ENCODE measurements at regions not wholly inside any gene's neighbourhood (a gene's known extent, or its start where the extent isn't known, plus 50 kb on each side); places are given as distances from the start of the nearest gene placed in this dataset.

DNA sequence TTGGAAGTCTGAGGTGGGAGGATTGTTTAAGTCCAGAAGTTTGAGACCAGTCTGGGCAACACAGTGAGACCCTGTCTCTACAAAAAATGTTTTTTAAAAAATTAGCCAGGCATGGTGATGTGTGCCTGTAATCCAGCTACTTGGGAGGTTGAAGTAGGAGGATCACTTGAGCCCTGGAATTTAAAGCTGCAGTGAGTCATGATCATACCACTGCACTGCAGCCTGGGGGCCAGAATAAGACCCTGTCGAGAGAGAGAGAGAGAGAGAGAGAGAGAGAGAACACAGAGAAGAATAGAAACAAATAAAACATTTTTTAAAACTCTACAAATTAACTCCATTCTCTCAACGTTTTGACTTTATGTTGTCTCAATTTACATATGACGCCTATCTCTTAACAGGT, 111.8 kb downstream of the BARX1 start:
- no peaks in the 10 kb centered on the region; the same call in 1 of the 2 replicates for H3K27me3 ChIP-seq (ENCODE audit: low read depth, low read length)
- H3K9ac ChIP-seq (ENCODE audit: low read length) = no peak overlapping the region
- H4K20me1 ChIP-seq (ENCODE audit: insufficient read depth, low read length) = no peaks in the 10 kb centered on the region
- no peak overlapping the region for H2AFZ ChIP-seq (ENCODE audit: low read depth, low read length)
- no peak overlapping the region for H3K27ac ChIP-seq (ENCODE audit: low read length)
- no peaks in the 10 kb centered on the region for H3K9me3 ChIP-seq (ENCODE audit: insufficient read depth, low read length)
- no peaks in the 10 kb centered on the region for H3K79me2 ChIP-seq (ENCODE audit: low read length)
- no peak overlapping the region for H3K4me2 ChIP-seq (ENCODE audit: low read length)
- no peak overlapping the region for H3K4me3 ChIP-seq (ENCODE audit: low read length)
- H3K36me3 ChIP-seq (replicated peaks; ENCODE audit: low read depth, low read length) = no peaks in the 10 kb centered on the region
- TF ChIP-seq, protein P1, sequence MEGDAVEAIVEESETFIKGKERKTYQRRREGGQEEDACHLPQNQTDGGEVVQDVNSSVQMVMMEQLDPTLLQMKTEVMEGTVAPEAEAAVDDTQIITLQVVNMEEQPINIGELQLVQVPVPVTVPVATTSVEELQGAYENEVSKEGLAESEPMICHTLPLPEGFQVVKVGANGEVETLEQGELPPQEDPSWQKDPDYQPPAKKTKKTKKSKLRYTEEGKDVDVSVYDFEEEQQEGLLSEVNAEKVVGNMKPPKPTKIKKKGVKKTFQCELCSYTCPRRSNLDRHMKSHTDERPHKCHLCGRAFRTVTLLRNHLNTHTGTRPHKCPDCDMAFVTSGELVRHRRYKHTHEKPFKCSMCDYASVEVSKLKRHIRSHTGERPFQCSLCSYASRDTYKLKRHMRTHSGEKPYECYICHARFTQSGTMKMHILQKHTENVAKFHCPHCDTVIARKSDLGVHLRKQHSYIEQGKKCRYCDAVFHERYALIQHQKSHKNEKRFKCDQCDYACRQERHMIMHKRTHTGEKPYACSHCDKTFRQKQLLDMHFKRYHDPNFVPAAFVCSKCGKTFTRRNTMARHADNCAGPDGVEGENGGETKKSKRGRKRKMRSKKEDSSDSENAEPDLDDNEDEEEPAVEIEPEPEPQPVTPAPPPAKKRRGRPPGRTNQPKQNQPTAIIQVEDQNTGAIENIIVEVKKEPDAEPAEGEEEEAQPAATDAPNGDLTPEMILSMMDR (IDR thresholded peaks at IDR 0.05; ENCODE audit: low read depth, low read length) = no peak
- no peak for TF ChIP-seq EZH2phosphoT487 (IDR thresholded peaks at IDR 0.05; ENCODE audit: low read depth)
- no peaks in the 10 kb centered on the region for H3K4me1 ChIP-seq (ENCODE audit: low read length)

DNA sequence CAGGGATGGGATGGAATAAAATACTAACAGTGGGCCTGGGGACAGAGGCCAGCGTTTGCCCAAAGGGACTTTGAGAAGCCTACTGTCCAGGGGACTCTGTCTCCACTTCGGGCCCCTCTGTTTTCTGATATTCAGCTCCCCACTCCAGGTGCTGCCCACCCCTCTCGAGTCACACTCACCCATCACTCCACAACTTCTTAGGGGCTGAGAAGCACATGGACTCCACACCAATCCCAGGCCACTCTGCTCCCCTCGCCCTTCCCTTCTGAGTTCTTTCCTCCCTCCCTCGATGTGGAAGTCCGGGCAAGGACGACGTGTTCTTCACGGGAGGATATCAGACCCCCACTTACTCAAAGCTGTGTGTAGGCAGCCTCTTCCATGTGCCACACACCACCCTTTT, 124.5 kb downstream of the BARX1 start:
- Histone ChIP-seq H3K27me3 (ENCODE audit: low read depth, low read length) (peaks cover 8% of the 10 kb centered on the region; the same call in 1 of the 2 replicates), H3K4me1 (ENCODE audit: low read length) (no peaks in the 10 kb centered on the region), H4K20me1 (ENCODE audit: insufficient read depth, low read length) (no peaks in the 10 kb centered on the region), H3K36me3 (replicated peaks; ENCODE audit: low read depth, low read length) (no peaks in the 10 kb centered on the region), H3K9me3 (ENCODE audit: insufficient read depth, low read length) (no peaks in the 10 kb centered on the region; the same call in 1 of the 2 replicates), H3K79me2 (ENCODE audit: low read length) (no peaks in the 10 kb centered on the region), H3K4me2 (ENCODE audit: low read length) (no peak overlapping the region), H2AFZ (ENCODE audit: low read depth, low read length) (no peak overlapping the region), H3K4me3 (ENCODE audit: low read length) (no peak overlapping the region), H3K27ac (ENCODE audit: low read length) (no peak overlapping the region), H3K9ac (ENCODE audit: low read length) (no peak overlapping the region)
- TF ChIP-seq, protein P1 (IDR thresholded peaks at IDR 0.05; ENCODE audit: low read depth, low read length) = no peak
- TF ChIP-seq EZH2phosphoT487 (IDR thresholded peaks at IDR 0.05; ENCODE audit: low read depth) = no peak

DNA sequence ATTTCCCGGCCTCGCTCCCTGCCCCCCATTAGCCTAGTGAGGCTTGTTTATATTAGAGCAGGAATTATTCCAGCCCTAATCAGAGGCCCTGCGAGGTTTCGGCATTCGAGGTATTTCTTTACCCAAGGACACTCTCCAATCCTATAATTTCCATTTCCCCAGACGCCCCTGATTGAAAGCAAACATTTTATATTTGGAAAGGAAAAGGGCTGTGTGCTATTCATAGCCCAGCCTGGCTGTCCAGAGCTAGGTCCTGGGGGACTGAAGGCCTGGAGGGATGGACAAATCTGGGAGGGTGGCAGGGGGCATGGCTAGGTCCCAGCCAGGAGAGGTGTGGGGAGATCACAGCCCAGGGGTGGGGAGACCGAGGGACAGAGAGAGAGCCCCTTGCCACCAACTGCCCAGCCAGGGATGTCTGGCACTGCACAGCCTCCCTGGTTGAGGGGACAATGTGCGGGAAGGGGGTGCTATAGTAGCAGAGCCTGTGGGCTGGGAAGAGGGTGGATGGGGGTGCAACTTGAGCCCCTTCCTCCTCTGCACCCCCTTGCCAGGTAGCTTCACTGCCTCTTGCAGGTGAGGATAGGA, 125.1 kb downstream of the BARX1 start:
- H3K9ac ChIP-seq (ENCODE audit: low read length) = no peak overlapping the region
- no peaks in the 10 kb centered on the region; the same call in 1 of the 2 replicates for H3K9me3 ChIP-seq (ENCODE audit: insufficient read depth, low read length)
- TF ChIP-seq, protein P1 (IDR thresholded peaks at IDR 0.05; ENCODE audit: low read depth, low read length) = no peak
- no peak for TF ChIP-seq EZH2phosphoT487 (IDR thresholded peaks at IDR 0.05; ENCODE audit: low read depth)
- no peak overlapping the region for H2AFZ ChIP-seq (ENCODE audit: low read depth, low read length)
- no peak overlapping the region for H3K27ac ChIP-seq (ENCODE audit: low read length)
- no peak overlapping the region for H3K4me3 ChIP-seq (ENCODE audit: low read length)
- H3K36me3 ChIP-seq (replicated peaks; ENCODE audit: low read depth, low read length) = no peaks in the 10 kb centered on the region
- H3K79me2 ChIP-seq (ENCODE audit: low read length) = no peaks in the 10 kb centered on the region
- H4K20me1 ChIP-seq (ENCODE audit: insufficient read depth, low read length) = no peaks in the 10 kb centered on the region
- no peaks in the 10 kb centered on the region for H3K4me1 ChIP-seq (ENCODE audit: low read length)
- H3K27me3 ChIP-seq (ENCODE audit: low read depth, low read length) = peaks cover 8% of the 10 kb centered on the region; the same call in 1 of the 2 replicates
- H3K4me2 ChIP-seq (ENCODE audit: low read length) = no peak overlapping the region

DNA sequence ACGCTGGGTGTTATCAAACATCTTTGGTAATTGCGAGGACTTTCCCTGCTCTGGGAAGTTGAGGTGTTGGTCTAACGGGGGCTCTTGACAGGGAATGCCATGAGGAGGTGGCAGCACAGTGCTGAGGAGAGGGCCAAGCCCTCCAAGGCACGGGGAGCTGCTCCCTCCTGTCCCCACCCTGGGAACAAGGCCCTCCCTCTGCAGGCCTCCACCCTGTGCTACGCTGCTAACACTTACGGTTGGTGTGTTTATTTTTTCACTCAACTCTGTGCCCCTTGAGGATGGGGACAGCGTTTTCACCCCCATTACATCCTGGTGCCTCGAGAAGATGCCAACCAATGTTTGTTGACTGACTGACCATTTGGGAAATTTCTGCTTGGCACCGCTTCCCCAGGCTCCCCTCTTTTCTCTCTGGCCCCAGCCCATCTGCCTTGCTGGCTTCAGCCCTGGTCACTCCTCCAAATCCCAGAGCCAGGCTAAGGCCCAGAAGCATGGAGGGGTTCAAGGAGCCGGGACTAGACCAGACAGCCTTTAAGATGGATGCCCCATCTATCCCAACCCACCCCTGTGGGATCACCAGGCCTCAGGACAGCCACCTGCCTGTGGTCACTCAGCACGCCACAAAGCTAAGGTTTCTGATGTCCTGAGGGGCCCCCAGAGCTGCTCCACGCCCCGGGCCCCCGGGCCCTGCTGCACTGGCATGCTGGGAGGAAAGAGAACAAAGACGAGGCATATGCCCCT, 125.7 kb downstream of the BARX1 start:
- Histone ChIP-seq H2AFZ (ENCODE audit: low read depth, low read length) (no peak overlapping the region), H3K27ac (ENCODE audit: low read length) (no peak overlapping the region), H3K9ac (ENCODE audit: low read length) (no peak overlapping the region), H3K27me3 (ENCODE audit: low read depth, low read length) (peaks cover 8% of the 10 kb centered on the region; the same call in 1 of the 2 replicates), H3K36me3 (replicated peaks; ENCODE audit: low read depth, low read length) (no peaks in the 10 kb centered on the region), H4K20me1 (ENCODE audit: insufficient read depth, low read length) (no peaks in the 10 kb centered on the region), H3K9me3 (ENCODE audit: insufficient read depth, low read length) (no peaks in the 10 kb centered on the region; the same call in 1 of the 2 replicates), H3K4me2 (ENCODE audit: low read length) (no peak overlapping the region), H3K79me2 (ENCODE audit: low read length) (no peaks in the 10 kb centered on the region), H3K4me3 (ENCODE audit: low read length) (no peak overlapping the region), H3K4me1 (ENCODE audit: low read length) (no peaks in the 10 kb centered on the region)
- no peak for TF ChIP-seq EZH2phosphoT487 (IDR thresholded peaks at IDR 0.05; ENCODE audit: low read depth)
- TF ChIP-seq, protein P1 (IDR thresholded peaks at IDR 0.05; ENCODE audit: low read depth, low read length) = no peak
